ENCODE measurements at regions not wholly inside any gene's neighbourhood (a gene's known extent, or its start where the extent isn't known, plus 50 kb on each side); places are given as distances from the start of the nearest gene placed in this dataset.

DNA sequence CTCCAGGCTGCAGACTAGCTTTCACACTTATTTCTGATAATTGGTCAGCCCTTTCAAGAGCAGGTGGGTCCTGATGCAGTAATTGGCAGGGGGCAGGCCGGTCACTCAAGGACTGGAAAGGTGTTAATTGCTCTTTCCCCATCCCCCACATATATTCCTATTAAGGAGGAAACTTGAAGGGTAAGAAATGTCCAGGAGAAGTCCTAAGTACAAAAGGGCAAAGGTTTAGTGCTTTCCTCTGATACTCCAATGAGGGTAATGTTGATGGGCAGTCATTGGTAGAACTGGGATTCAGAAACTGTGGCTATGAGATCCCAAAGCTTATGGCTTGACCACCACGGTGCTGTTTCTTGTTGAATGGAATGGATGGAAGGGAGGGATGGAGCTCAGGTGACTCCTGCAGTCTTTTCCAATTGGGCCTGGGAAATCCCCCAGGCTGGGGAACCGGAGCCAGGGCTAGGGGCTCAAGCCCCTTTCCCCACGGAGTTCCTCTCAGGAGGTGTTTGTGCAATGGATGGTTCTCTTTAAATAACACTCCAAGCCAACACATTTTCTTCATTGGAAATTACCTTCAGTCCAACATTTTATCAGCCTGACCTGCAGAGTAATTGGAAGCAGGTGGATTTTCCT lies 103.2 kb upstream of the ALDH1B1 start:
- H3K4me3 ChIP-seq (replicated peaks; ENCODE audit: low read depth, low read length), result no peak overlapping the region
- TF ChIP-seq, protein P1, sequence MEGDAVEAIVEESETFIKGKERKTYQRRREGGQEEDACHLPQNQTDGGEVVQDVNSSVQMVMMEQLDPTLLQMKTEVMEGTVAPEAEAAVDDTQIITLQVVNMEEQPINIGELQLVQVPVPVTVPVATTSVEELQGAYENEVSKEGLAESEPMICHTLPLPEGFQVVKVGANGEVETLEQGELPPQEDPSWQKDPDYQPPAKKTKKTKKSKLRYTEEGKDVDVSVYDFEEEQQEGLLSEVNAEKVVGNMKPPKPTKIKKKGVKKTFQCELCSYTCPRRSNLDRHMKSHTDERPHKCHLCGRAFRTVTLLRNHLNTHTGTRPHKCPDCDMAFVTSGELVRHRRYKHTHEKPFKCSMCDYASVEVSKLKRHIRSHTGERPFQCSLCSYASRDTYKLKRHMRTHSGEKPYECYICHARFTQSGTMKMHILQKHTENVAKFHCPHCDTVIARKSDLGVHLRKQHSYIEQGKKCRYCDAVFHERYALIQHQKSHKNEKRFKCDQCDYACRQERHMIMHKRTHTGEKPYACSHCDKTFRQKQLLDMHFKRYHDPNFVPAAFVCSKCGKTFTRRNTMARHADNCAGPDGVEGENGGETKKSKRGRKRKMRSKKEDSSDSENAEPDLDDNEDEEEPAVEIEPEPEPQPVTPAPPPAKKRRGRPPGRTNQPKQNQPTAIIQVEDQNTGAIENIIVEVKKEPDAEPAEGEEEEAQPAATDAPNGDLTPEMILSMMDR (IDR thresholded peaks at IDR 0.05; ENCODE audit: low read depth, low read length, missing control alignments), result no peak
- DNase-seq (ENCODE audit: extremely low read depth, low read depth), result no peak

GRCh38 chr9:38288502-38288901 lies 104.0 kb upstream of the ALDH1B1 start:
- H3K4me3 ChIP-seq (replicated peaks; ENCODE audit: low read depth, low read length), result no peak overlapping the region
- no peak for DNase-seq (ENCODE audit: extremely low read depth, low read depth)
- TF ChIP-seq, protein P1 (IDR thresholded peaks at IDR 0.05; ENCODE audit: low read depth, low read length, missing control alignments), result no peak

- no peak for DNase-seq (ENCODE audit: extremely low read depth, low read depth)
- no peak overlapping the region for H3K4me3 ChIP-seq (replicated peaks; ENCODE audit: low read depth, low read length)
- TF ChIP-seq, protein P1 (IDR thresholded peaks at IDR 0.05; ENCODE audit: low read depth, low read length, missing control alignments), result no peak
Observed at GRCh38 chr9:38287420-38287985, 105.0 kb upstream of the ALDH1B1 start.

GRCh38 chr9:38286766-38287165 lies 105.7 kb upstream of the ALDH1B1 start:
- TF ChIP-seq, protein P1 (IDR thresholded peaks at IDR 0.05; ENCODE audit: low read depth, low read length, missing control alignments), result no peak
- no peak for DNase-seq (ENCODE audit: extremely low read depth, low read depth)
- H3K4me3 ChIP-seq (replicated peaks; ENCODE audit: low read depth, low read length), result no peak overlapping the region

- TF ChIP-seq, protein P1 (IDR thresholded peaks at IDR 0.05; ENCODE audit: low read depth, low read length, missing control alignments), result no peak
- no peak for DNase-seq (ENCODE audit: extremely low read depth, low read depth)
- no peak overlapping the region for H3K4me3 ChIP-seq (replicated peaks; ENCODE audit: low read depth, low read length)
Observed at GRCh38 chr9:38286357-38286756, 106.1 kb upstream of the ALDH1B1 start.

DNA sequence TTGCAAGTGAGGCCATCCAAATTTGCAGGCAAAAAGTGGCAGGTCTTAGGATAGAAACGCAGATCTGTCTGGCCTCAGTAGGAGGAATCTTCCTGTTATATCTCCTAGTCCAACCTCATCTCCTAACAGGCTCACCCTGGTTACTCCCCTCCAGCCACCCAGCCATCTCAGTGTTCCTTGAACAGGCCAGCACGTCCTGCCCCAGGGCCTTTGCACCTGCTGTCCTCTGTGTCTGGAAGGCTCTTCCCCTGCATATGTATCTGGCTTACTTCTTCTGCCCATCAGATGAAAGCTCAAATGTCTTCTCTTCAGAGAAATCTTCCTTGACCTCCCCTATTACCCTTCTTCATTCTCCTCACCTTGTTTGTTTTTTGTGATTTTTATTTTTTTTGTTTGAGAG lies 107.3 kb upstream of the ALDH1B1 start:
- TF ChIP-seq, protein P1 (IDR thresholded peaks at IDR 0.05; ENCODE audit: low read depth, low read length, missing control alignments), result no peak
- DNase-seq (ENCODE audit: extremely low read depth, low read depth), result no peak
- H3K4me3 ChIP-seq (replicated peaks; ENCODE audit: low read depth, low read length), result no peak overlapping the region
